SKM-1 treated with dmso at 0.1 percent for 144 hours (cell line): ENCODE measurements at regions not wholly inside any gene's neighbourhood (a gene's known extent, or its start where the extent isn't known, plus 50 kb on each side); places are given as distances from the start of the nearest gene placed in this dataset.

ENCODE experiments used
- DNase-seq: peaks from one replicate; lab custom pipeline; 2025; ENCODE audit not compliant: unreplicated experiment; lab: John Stamatoyannopoulos, UW

DNA sequence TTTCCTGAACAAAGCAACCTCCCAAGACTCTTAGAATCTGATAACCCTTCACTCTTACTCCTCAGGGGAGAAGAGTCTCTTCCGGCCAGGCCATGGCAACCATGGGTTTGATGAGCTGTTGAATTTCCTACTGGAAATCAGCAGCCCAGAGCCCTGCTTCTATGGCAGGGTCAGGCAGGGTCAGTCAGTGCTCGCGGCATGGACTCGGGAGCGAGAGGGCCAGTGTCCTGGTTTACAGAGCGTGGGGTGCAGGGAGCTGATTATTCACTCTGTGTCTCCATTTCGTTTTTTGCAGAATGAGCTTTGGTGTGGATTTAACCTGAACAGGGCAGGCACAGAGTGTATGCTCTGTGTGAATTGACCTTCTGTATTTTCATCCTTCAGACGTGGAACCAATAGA is 340.6 kb upstream of the SFSWAP start:
- DNase-seq: no peak

DNA sequence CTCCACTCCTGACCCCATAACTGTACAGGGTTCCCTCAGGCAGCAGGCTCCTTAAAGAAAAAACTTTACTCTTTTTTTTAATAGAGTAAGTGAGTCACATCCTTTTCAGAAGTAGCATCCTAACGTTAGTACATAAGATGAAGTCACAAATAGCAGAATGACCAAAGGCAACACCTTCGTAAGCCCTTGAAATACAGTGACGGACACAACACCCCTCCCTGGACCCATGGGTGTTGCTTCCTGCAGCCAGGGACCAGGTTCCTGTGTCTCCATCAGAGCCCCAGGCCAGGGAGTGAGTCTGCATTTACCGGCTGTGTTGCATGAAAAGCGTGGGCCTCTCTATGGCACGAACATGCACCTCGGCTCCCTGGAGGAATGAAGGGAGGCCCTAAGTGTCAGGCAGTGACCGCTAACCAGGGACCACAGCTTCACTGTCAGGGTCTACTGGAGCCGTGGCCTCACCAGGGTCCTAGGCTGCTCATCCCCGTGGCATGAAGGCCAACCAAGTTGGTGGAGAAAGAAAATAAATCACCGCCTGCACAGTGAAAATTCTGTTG is 340.0 kb upstream of the SFSWAP start:
- DNase-seq: no peak

DNA sequence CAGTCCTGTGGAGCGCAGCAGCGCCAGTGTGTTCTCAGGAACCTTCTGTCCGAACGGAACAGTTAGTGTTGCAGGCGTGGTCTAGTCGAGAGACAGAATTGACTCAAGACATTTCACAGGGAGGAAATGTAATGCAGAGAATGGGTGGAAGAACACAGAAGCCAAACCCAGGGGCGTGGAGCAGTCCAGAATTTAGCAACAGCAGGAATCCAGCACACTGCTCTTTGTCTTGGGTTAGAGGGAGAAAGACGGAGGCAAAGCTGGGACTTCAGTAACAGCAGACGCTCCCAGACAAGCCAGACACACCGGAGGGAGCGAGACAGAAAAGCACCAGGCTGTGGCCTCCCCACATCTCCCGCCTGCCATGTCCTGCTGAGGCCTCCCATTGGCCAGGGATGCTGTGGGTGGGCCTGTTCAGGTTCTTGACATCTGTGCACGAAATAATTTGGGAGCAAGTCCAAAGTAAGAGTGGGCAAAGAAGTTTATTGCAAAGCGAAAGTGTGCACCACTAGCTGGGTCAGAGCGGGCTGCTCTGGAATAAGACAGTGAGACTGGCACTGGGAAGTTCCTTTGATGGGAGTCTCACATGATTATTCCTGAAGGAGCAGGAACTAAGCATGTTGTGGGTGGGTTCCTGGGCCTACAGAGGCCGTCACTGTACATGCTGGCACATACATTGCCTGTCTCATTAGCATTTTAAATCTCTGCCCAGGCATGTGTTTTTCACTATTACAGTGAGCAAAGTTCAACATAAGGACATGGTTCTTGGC is 339.3 kb upstream of the SFSWAP start:
- DNase-seq: no peak

DNA sequence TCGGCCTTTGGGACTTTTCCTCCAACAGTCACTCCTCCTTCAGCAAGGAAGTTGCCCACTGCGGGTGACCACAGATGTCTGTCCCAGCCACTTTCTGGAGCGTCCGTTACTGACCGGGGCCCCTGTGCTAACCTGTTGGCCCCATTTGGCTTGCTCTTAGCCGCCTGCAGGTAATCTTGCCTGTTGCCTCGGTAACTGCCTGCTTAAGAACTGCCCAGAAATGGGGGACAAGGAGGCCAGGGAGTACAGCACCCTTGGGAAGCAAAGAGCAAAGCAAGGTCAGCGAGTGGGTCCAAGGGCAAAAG is 338.8 kb upstream of the SFSWAP start:
- DNase-seq: no peak

DNA sequence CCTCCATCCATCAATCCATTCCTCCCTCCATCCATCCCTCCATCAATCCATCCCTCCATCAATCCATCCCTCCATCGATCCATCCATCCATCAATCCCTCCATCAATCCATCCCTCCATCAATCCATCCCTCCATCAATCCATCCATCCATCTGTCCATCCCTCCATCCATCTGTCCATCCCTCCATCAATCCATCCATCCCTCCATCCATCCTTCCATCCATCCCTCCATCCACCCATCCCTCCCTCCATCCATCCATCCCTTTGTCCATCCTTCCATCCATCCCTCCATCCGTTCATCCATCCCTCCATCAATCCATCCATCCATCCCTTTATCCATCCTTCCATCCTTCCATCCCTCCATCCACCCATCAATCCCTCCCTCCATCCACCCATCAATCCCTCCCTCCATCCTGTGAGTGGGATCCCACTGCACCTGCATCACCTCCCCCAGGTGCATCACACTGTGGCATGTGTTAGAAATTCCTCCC is 338.1 kb upstream of the SFSWAP start:
- no peak for DNase-seq

DNA sequence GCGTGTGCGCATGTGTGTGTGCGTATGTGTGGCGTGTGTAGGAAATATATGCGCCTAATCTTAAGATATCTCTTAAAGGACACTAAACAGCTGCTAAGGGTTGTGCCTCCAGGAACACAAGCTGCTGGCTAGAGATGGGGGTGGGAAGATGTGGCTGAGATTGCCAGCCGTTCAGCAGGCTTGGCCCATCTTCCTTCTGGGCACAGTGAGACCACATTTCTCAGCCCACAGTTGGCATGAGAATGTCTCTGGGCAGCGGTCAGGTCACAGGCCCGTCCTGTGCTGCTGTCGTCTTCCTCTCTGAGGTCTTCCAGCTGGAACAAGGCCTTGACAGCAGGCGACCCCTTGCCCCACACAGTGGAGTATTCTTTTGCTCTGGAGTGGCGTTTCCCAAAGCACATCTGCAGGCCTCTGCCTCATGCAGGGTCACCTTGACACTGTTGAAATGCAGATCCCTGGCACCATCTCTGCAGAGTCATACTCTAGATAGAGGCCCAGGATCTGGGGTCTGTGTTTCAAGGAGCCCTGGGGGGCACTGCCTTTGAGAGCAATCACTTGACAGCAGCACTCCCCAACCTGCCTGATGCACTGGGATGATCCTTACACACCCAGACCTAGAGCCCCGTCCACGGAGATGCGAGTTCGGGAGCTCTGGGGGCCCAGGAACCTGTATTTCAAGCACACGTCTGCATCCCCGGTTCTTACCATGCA is 335.5 kb upstream of the SFSWAP start:
- no peak for DNase-seq

DNA sequence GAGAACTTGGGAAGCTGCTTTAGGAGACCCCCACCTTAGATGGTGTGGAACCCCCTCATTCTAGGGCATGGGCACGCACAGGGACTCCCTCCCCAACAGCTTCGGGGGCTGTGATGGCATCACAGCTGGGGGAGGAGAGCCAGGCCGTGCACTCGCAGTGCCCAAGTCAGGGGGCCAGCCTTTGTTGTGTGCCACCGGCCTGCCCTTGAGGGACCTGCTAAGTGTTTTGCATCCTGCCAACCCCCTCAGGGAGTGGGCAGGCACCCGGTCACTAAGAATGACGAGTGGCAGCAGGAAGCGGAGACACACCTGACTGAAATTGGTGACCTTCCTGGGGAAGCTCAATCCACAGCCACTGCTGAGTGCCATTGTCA is 334.9 kb upstream of the SFSWAP start:
- no peak for DNase-seq

DNA sequence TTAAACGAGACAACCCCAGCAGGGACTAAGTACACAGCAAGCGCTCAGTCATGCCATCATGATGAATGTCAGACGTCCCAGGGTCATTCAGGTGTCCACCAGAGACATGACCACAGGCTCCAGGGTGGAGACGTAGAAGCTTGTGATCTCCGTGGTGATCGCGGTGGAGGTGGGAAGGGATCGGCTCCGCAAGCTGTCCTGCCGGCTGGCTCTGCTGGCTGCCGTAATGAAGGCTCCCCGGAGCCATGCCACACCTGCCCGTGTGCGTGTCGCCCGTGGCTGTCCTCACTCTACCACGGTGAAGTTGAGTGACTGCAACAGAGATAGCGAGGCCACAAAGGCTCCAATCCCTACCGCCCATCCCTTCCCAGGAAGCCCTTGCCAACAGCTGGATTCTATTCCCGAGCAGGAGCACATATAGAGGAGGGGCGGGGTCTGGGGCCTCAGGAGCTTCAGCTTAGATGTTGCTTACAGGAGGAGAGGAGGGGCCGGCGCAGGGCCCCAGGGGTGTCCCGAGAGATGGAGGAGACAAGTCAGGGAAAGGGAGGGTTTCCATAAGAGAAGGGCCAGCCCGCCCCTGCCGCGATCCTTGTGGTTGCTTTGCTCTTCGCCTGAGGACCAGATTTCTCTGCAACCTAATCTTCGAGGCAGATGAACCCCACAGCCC is 332.6 kb upstream of the SFSWAP start:
- DNase-seq: no peak

DNA sequence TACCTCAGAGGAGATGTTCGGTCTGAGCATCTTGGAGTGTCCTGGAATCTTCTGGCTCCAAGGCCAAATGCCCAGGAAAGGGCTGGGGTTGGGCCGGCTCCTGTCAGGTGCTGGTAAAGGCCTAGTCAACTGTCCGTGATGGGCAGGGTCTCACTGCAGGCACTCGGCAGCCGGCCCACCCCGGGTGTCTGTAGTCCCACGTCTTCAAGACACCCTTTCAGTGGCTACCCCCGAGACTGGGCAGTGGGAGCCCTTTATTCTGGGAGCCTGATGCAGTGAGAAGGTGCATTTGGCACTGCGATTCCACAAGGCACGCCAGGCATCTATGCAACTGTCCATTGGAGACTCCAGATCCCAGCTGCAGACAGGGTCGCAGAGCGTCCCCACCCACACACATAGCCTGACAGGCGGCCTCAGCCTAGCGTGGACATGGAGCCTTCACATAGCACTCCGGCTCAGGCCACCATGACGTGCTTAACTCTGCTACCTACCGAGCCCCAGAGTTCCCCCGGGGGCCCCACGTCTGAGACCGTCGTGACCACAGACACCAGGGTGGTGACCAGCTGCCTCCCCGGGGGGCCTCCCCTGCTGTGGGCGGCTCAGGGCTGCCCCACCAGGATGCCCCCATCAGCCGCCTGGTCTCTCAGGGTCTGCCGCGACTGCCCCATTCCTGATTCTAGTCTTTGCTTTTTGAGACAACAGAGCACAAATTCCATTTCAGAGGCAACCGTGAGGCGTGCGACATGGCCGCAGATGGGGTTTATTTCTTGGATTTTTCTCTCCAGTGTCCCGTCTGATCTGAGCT is 331.8 kb upstream of the SFSWAP start:
- DNase-seq: no peak

DNA sequence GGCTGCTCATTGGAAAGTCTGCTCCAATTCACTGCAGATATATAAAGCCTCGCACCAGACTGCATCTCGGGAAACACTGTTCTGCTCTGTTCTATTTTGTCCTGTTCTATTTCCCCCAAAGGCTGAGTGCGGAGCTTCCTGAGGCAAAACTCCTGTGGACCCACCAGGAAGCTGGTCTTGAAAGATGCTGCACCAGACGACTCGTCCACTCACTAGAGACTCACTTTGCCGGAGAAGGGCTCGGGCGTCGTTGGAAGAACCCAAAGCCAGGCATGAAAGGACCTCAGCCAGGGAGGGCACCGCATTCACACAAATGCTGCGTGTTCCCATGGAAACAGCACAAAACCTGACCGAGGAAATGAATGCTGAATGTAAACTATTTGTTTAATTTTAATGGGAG is 331.2 kb upstream of the SFSWAP start:
- DNase-seq: no peak

DNA sequence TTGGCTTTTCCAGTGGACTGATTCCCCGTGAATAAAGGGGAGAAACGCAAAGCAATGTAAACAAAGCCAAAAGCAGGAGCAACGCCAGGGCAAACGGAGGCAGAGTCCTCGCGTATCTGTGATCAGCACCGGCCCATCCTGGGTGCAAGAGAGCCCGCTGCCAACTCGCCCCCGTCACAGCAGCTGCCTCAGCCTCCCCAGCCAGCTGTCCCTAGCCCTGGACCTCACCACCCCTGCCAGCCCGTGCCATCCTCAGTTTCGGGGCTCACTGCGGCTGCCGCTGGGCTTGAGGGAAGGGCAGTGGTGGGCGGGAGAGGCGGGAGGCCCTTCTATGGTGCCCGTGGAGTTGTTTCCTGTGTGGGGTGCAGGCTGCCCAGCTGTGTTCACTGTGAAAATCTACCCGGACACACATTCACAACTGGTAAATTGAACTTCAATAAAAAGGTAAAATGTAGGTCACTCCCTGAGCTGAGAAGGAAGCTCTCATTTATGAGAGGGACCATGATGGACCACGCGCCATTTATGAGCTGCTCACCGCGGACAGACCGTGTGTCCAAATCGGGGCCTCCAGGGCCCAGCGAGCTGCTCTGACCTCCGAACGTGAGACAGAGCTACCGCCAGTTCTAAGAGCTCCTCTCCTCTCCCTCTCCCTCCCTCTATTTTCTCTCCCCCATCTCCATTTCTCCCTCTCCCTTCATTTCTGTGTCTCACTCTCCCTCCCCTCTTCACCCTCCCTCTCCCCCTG is 330.5 kb upstream of the SFSWAP start:
- no peak for DNase-seq

DNA sequence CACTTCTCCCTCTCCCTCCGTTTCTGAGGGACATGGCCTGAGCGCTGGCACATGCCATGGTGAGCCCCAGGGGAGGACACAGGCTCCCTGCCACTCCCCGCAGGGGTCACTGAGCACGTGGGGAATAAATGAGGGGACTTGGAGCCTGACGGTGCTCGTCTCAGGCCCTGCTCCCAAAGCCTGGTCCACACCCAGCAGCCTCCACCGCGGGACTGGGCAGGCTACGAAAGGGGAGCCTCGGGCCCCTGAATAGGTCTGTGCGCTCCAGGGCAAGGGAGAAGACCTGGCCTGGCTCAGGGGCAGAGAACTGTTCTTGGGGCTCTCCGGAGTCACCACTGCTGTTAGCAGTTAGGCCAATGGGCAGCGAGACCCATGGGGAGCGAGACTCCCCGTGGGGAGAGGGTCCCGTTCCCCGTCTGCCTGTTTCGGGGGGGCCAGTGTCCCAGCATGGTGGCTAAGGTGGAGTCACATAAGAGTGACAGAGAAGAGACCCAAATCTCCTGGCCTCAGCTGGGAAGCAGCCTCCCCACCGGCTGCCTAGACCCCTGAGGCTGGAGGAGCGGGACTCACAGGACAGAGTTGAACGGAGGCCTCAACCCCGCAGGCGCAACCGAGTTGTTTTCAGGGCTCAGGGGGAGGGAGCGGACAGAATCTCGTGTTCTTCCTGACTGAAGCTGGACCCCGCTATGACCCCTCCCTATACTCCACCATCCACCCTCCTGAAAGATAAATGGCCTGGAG is 329.8 kb upstream of the SFSWAP start:
- no peak for DNase-seq

DNA sequence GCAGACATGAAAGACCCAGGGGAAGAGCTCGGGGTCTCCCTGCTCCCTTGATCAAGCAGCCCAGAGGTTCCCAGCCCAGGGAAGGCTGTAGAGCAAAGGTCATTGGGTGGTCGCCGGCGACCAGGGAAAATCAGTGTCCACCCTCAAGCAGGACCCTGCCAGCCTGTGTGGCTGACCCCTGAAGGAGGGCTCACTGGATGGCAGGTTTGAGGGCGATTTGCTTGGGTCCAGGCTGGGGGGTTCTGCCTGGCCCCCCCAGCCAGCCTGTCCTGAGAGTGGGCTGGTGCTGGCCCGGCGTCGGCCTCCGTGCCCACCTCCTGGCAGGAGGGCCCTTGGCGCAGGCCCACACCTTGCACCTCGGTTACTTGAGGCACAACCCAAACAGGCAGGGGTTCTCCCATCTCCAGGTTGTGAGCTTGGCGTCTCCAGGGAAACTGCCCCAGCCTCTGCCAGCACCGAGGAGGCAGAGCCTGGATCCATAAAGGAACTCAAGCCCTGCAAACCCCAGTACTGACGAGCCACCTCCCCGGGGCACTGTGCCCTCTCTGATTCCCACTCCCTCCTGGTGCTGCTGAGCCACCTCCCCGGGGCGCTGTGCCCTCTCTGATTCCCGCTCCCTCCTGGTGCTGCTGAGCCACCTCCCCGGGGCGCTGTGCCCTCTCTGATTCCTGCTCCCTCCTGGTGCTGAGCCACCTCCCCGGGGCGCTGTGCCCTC is 329.0 kb upstream of the SFSWAP start:
- no peak for DNase-seq

DNA sequence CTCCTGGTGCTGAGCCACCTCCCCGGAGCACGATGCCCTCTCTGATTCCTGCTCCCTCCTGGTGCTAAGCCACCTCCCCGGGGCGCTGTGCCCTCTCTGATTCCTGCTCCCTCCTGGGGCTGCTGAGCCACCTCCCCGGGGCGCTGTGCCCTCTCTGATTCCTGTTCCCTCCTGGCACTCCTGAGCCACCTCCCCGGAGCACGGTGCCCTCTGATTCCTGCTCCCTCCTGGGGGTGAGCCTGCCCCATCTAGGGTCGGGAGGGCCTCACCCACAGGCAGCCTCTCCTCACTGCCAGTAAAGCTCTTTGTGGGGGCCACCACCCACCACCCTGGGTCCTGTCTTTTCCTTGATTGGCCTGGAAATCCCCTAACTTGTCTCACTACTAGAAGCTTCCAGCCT is 327.6 kb upstream of the SFSWAP start:
- no peak for DNase-seq

DNA sequence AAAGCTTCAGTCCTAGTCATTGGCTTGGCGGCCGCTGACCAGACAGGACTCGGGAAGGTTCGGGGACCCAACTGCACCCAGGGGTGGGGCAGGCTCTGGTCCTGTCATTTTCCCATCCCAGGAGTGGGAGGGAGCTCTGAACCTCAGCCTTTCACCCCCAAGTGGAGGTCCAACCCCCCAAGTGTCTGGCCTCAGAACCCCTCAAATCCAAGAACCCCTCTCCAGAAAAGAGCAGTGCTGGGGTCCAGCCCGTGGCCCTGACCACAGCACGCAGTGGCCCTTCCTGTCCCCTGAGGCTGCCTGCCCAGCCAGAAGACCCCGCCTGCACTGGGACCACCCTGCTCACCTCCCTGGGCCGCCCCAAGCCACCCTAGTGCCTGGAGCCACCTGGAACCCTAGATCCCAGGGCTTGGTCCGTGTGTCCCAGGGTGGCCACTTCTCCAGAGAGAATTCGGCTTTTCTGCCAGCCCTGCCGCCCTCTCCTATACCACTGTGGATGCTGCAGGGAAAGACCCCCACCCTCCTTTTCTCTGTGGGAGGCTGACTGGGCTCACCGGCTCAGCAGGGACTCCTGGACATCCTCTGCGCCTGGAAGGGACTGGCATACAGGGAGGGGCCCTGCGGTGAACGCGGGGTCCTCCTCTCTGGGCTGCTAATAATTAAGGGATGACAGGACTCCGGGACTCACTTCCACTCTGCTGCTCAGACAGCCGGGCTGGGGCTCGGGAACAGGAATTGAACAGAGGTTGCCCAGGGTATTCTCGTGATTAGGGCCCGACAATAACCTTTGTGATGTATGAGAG is 326.9 kb upstream of the SFSWAP start:
- DNase-seq: no peak

DNA sequence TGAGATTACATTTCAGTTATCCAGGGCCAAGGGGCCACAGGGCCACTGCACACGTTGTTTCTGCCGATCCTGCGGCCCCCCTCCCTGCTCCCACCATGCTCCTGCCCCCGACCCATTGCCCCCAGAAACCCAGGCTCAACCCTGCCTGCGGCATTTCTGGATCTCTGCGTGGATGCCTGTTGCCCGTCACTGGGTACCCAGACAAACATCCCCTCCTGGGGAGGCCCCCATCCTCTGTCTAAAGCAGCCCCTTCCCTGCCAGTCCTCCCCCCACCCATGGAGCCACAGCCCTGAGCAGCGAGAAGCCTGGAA is 326.4 kb upstream of the SFSWAP start:
- no peak for DNase-seq

DNA sequence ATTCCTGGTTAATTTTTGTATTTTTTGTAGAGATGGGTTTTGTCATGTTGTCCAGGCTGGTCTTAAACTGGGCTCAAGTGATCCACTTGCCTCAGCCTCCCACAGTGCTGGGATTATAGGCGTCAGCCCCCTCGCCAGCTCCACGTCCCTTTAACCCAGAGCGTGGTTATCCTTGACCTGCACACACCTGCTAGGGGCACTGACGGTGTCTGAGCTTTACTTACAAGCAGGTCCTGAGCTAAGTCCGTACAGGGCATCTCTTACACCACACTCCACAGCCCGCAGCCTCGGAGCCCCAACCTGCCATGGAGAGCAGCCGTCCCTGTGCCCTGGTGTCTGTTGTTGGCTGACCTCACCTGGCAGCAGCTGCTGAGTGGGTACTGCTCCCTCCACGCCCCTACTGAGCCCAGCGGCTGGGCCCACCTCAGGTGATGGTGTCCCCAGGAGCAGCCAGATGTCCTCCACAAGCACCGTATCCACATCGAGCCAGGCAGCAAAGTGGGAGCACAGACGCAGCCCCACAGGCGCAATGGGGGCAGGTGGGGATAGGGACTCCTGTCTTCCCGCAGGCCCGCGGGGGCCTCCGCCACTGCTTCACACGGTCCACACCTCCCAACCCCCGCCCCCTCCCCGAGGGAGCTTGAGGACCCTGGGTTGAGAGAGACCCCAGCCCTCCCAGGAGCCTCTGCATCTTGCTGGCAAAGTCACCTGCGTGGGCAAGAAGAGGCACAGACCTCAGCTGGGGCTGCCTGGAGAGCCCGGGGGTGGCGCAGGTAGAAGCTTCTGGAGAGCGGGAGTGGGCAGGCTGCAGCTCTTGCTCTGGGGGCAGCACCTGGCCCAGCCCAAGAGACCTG is 325.4 kb upstream of the SFSWAP start:
- DNase-seq: no peak

DNA sequence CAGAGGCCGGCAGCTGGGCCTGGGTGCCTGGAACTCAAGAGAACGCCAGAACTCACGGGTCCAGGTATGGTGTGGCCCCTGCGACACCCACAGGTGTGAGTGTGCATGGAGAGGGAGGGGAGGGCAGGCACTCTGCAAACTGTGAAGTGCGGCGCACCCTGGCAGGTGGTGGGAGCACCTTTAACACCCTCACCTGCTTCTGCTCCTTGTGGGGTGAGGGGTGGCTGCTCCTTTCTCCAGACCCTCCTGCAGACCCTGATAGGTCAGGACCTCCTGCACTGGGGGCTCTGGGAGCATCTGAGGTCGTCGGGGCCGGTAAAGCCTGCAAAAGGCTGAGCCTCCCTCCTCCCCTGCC is 324.7 kb upstream of the SFSWAP start:
- no peak for DNase-seq
